PC-9 (cell line): ENCODE measurements at regions not wholly inside any gene's neighbourhood (a gene's known extent, or its start where the extent isn't known, plus 50 kb on each side); places are given as distances from the start of the nearest gene placed in this dataset.

Experiments used
- BruUV-seq: library from RNA; stranded (reverse); fragments of 400-500 nt; replicated peaks from 2 replicates; lab custom pipeline; 2021; lab: Mats Ljungman, UMichigan
- CTCF ChIA-PET: fragments of 300-600 bp; sonication (Branson Sonifier 250); formaldehyde crosslinking; loops from one replicate; lab custom pipeline; 2022; ENCODE audit warnings: antibody characterized with exemption; lab: Charles Lee
- POLR2A ChIA-PET: fragments of 300-600 bp; sonication (Branson Sonifier 250); formaldehyde crosslinking; loops from one replicate; lab custom pipeline; 2022; ENCODE audit warnings: antibody characterized with exemption; ENCODE audit not compliant: unreplicated experiment; lab: Charles Lee
- DNase-seq, 2 experiments: peaks; one replicate each; pipeline versions ENCODE4 v3.0.0 to v3.0.0-alpha.2; 2015 to 2022; ENCODE audit warnings: mixed read lengths in 1 of 2
- H2AFZ ChIP-seq: fragments of 200-600 bp; sonication (generic); 2 replicates; pipeline ENCODE4 v1.8.1; 2017; ENCODE audit warnings: antibody characterized with exemption
- H3F3A ChIP-seq: fragments of 200-600 bp; sonication (generic); 2 replicates; pipeline ENCODE4 v1.8.1; 2017; ENCODE audit warnings: antibody characterized with exemption, mild to moderate bottlenecking, low read depth; ENCODE audit not compliant: insufficient read depth
- H3K27ac ChIP-seq: fragments of 200-600 bp; sonication (generic); 2 replicates; pipeline ENCODE4 v1.6.1; 2016; ENCODE audit warnings: mixed run types
- H3K27me3 ChIP-seq: fragments of 200-600 bp; sonication (generic); 2 replicates; pipeline ENCODE4 v1.6.1; 2016; ENCODE audit warnings: low read depth, mixed run types; ENCODE audit not compliant: insufficient read depth
- H3K36me3 ChIP-seq: fragments of 200-600 bp; sonication (generic); 2 replicates; pipeline ENCODE4 v1.6.1; 2016; ENCODE audit warnings: low read depth, mixed run types
- H3K4me1 ChIP-seq: fragments of 200-600 bp; sonication (generic); replicated peaks from 2 replicates; pipeline ENCODE4 v1.6.1; 2016; ENCODE audit warnings: mixed run types; ENCODE audit not compliant: insufficient read depth
- H3K4me2 ChIP-seq: fragments of 200-600 bp; sonication (generic); 2 replicates; pipeline ENCODE4 v1.6.1; 2017; ENCODE audit warnings: mixed run types
- H3K4me3 ChIP-seq: fragments of 200-600 bp; sonication (generic); 2 replicates; pipeline ENCODE4 v1.6.1; 2016; ENCODE audit warnings: mixed run types
- H3K79me2 ChIP-seq: fragments of 200-600 bp; sonication (generic); 2 replicates; pipeline ENCODE4 v1.6.1; 2017; ENCODE audit warnings: low read depth, mixed run types
- H3K9me2 ChIP-seq: fragments of 200-600 bp; sonication (generic); 2 replicates; pipeline ENCODE4 v1.8.1; 2017; ENCODE audit warnings: mild to moderate bottlenecking; ENCODE audit not compliant: insufficient read depth
- H3K9me3 ChIP-seq: fragments of 200-600 bp; sonication (generic); 2 replicates; pipeline ENCODE4 v1.8.1; 2016; ENCODE audit warnings: low read depth; ENCODE audit not compliant: insufficient read depth
- H4K20me1 ChIP-seq: fragments of 200-600 bp; sonication (generic); 2 replicates; pipeline ENCODE4 v1.8.1; 2017; ENCODE audit not compliant: insufficient read depth
- CTCF ChIP-seq: fragments of 200-600 bp; sonication (generic); conservative IDR thresholded peaks from 2 replicates; pipeline ENCODE4 v1.6.1; 2017; ENCODE audit warnings: mixed run types, antibody characterized with exemption, mild to moderate bottlenecking, moderate library complexity
- EZH2 ChIP-seq: fragments of 200-600 bp; sonication (generic); IDR thresholded peaks from 2 replicates; pipeline ENCODE4 v1.8.0; 2017; ENCODE audit warnings: antibody characterized with exemption, low read depth
- intact Hi-C: fragments of 100-400 bp; cut with micrococcal nuclease; formaldehyde crosslinking; loops from one replicate; pipeline ENCODE4 v1.10.0; 2022; ENCODE audit not compliant: unreplicated experiment

GRCh38 chr16:87070657-87071056 is 246.5 kb downstream of the C16orf95 start:
- Histone ChIP-seq H3K36me3 (no peaks in the 10 kb centered on the region), H3K9me2 (no peaks in the 10 kb centered on the region), H4K20me1 (no peaks in the 10 kb centered on the region), H3K27me3 (peaks cover 94% of the 10 kb centered on the region), H3K4me1 (no peaks in the 10 kb centered on the region), H3K79me2 (no peaks in the 10 kb centered on the region), H2AFZ (no peak overlapping the region), H3K9me3 (no peaks in the 10 kb centered on the region), H3K4me2 (no peak overlapping the region), H3F3A (no peaks in the 10 kb centered on the region), H3K27ac (no peak overlapping the region), H3K4me3 (no peak overlapping the region)
- DNase-seq, result no peak
- no TSS peak for BruUV-seq
- CTCF ChIA-PET, result no interaction called here
- no peak for TF ChIP-seq EZH2
- TF ChIP-seq CTCF, result no peak
- intact Hi-C loops, result no loop called here
- POLR2A ChIA-PET, result no interaction called here

GRCh38 chr16:87072101-87072500 is 245.1 kb downstream of the C16orf95 start:
- CTCF ChIA-PET, result no interaction called here
- no peak overlapping the region for H3K4me3 ChIP-seq
- BruUV-seq, result no TSS peak

GRCh38 chr16:87074641-87075318 is 242.4 kb downstream of the C16orf95 start:
- TF ChIP-seq CTCF (no peak), EZH2 (no peak)
- intact Hi-C loops, result no loop called here

More at GRCh38 chr16:87072101-87072500, 245.1 kb downstream of the C16orf95 start:
- TF ChIP-seq EZH2 (no peak), CTCF (no peak)
- Histone ChIP-seq H3F3A (no peaks in the 10 kb centered on the region), H4K20me1 (no peaks in the 10 kb centered on the region), H3K9me2 (no peaks in the 10 kb centered on the region), H3K9me3 (no peaks in the 10 kb centered on the region), H3K27ac (no peak overlapping the region), H3K36me3 (no peaks in the 10 kb centered on the region), H3K27me3 (peaks cover 90% of the 10 kb centered on the region), H3K4me2 (no peak overlapping the region), H2AFZ (no peak overlapping the region), H3K4me1 (no peaks in the 10 kb centered on the region), H3K79me2 (no peaks in the 10 kb centered on the region)
- intact Hi-C loops, result no loop called here
- DNase-seq, result no peak
- POLR2A ChIA-PET, result no interaction called here

More at GRCh38 chr16:87074641-87075318, 242.4 kb downstream of the C16orf95 start:
- H3K79me2 ChIP-seq, result no peaks in the 10 kb centered on the region
- H2AFZ ChIP-seq, result no peak overlapping the region
- no peaks in the 10 kb centered on the region for H3K9me3 ChIP-seq
- no peak overlapping the region for H3K4me3 ChIP-seq
- no peaks in the 10 kb centered on the region for H3K9me2 ChIP-seq
- BruUV-seq, result no TSS peak
- POLR2A ChIA-PET, result no interaction called here
- H3K4me1 ChIP-seq, result no peaks in the 10 kb centered on the region
- CTCF ChIA-PET, result no interaction called here
- H3K27ac ChIP-seq, result no peak overlapping the region
- H3F3A ChIP-seq, result no peaks in the 10 kb centered on the region
- DNase-seq, result no peak
- H3K27me3 ChIP-seq, result peaks cover 64% of the 10 kb centered on the region
- H3K36me3 ChIP-seq, result no peaks in the 10 kb centered on the region
- H4K20me1 ChIP-seq, result no peaks in the 10 kb centered on the region
- no peak overlapping the region for H3K4me2 ChIP-seq
